GM18507 (cell line): ENCODE measurements at regions not wholly inside any gene's neighbourhood (a gene's known extent, or its start where the extent isn't known, plus 50 kb on each side); places are given as distances from the start of the nearest gene placed in this dataset.
"Not testable (repeated sequence)": the region's sequence is repeated elsewhere in the genome, so short reads cannot be mapped to it uniquely, and the experiment has no call there.

Source experiments
- DNase-seq: peaks from one replicate; pipeline ENCODE4 v3.0.0; 2011; ENCODE audit warnings: low read depth; ENCODE audit not compliant: insufficient read length; ENCODE audit errors: extremely low spot score
- FAIRE-seq: peaks from 2 replicates; lab custom pipeline; 2011; peaks lifted over from hg19 to GRCh38; lab: Jason Lieb, UNC

DNA sequence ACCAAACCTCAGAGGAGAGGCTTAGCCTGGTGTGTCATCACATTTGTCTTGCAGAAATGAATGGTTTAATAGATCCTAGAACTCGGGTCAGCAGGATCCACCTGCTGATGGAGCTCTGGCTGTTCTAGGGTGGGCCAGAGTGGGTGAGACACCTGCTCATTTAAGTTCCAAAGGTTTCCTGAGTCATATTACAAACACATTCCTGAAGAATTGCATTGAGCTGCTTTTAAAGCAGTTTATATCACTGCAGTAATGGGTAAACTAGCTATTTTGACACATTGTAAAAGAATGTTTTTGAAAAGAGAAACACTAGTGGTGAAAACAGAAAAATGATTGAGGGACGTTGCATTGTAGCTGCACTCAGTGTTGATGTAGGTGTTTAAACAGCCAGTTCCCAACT lies 175.3 kb upstream of the TCF4 start:
- no peak for FAIRE-seq

DNA sequence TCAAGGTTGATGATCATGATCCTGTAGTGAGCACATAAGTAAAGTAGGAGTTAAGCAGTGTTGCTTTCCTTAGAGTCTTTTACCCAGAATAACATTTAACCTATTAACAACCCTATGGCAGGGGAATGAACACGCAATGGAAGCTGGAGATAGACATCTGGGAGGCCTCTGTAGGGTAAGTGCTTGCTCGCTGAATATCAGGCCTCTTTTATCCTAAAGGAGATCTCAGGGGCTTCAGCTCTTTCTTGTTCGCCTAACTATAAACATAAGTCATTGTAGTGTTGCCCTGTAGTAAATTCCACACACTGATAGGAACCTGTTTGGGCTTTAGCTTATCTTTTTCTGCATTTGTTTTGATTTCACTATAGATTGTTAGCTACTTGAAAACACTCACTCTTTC lies 174.4 kb upstream of the TCF4 start:
- no peak for DNase-seq
- FAIRE-seq = no peak

More for the DNA sequence above, 175.3 kb upstream of the TCF4 start:
- DNase-seq = no peak

DNA sequence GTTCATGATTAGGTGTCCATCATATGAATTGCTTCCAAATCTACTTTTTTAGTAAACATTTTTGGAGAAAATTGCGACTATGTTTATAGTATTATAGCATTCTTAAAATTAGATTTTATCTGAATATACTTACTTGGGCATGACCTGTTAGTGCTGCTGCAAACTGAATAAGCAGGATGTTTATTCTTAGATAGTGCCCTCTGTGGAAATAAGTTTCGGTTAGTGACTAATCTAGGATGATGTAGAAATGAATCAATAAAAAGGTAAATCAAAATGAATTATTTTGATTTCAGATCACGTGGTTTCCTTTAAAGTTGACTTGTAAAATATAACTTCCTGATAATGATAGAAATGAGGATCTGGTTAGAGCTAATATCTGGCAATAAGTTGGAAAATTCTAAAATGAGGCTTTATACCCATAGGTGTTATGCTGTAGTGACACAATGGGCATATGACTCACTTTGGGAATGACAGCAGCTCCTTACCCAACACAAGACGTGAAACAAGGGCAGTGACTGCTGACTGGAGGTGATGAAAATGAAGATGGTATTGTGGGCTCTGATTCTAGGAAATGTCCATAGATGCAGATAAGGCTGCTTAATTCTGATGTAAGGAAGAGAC lies 165.8 kb upstream of the TCF4 start:
- no peak for DNase-seq

DNA sequence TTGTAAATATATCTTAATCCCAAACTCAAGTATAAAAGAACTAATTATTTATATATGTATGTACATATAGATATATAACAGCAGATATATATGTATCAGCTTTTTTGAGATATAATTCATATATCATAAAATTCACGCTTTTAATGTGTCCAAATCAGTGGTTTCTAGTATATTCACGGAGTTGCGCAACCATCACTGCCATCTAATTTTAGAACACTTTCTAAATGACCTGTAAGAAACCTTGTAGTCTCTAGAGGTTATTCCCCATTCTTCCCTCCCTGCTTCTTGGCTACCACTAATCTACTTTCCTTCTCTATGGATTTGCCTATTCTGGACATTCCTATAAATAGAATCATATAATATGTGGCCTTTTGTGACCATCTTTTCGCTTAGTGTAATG lies 163.5 kb upstream of the TCF4 start:
- DNase-seq (no peak), FAIRE-seq (no peak)

More for the DNA sequence above, 165.8 kb upstream of the TCF4 start:
- no peak for FAIRE-seq

DNA sequence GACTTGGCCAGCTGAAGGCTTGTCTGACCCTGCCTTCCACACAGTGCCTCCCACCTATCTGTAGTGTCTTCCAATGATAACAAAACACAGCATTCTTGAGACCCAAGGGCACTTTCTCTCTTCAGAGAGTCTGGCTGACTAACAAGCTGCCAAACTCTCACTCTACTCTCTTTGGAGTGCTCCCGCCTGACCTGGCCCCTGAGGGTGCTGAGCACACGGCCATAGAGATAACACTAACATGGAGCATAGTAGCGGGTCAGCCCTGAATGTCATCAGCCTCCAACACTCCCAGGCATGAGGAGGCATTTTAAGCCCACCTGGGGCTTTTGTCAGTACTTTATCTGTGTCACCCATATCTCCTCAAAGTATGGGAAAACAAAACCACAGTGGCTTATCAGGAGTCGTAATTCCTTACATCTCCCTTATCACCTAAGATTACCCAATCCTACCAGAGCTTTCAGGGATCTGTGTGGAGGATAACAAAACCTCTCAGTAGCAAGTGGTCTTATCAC lies 160.3 kb upstream of the TCF4 start:
- FAIRE-seq = no peak
- no peak for DNase-seq

DNA sequence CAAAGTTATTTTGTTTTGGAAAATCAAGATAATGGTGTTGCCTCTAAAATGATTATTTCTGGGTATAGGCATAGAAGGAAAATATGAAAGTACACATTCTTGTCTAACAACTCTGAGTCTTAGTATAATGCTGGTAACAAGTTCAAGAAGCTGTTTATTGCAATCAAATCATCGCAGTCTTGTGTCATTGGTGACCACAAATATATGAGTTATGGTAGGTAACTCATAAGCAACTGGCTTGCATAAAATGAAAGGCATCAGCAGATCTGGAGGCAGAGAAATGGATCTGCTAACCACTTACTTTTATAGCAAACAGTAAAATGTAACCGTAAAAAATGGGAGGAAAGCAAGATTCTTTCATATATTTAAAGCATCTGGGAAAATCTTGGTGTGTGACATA lies 156.2 kb upstream of the TCF4 start:
- no peak for FAIRE-seq

DNA sequence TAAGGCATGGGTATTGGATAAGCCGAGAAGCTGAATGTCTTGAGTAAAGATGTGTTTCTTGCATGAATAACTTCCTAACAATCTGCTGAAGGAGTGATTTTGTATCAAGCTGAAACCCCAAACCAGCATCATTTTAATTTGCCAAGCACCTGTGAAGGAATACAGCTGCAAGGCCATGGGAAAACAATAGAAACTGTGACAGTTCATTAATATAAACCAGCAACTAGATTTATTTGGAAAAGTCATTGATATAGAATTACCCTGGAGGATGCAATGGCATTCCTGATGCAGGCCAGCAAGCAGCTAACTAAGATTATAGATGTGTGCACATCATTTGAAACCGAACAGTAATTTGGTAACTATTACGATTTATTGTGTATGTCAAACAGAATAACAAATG lies 155.7 kb upstream of the TCF4 start:
- DNase-seq (no peak), FAIRE-seq (no peak)

More for the DNA sequence above, 156.2 kb upstream of the TCF4 start:
- no peak for DNase-seq

DNA sequence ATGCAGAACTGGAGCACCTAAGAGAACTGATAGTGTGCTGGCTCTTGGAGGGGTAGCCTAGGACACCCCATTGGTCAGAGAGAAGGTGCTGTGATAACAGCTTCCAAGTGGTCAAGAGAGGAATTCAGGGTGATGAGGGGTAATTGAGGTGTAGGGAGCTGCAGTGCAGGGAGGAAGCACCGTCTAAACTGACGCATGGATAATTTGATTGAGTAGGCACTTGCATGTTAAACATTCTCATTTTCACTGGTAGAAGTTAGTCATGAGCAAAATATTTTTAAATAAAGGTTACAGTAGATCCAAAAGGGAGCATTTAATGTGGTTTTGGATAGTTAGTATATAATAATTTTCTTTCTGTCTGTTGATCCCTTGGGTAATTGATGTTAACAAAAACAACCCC lies 155.1 kb upstream of the TCF4 start:
- FAIRE-seq = no peak
- no peak for DNase-seq

DNA sequence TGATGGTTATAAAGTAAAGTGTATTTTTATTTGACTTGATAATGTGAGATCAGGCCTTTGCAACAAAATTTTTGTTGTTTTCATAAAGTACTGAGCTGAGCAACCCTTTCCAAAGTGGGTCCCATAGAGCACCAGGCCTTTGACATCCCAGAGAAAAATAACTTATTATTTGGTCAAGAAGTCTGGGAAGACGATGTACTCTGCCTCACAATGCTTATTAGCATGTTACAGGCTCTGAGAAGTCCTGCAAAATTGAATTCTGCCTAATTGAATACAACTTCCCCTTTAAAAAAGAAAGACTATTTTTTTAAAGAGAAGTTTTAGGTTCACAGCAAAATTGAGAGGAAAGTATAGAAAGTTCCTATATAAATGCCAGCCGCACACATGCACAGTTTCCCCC lies 151.5 kb upstream of the TCF4 start:
- no peak for DNase-seq
- no peak for FAIRE-seq

- no peak for DNase-seq
- FAIRE-seq = no peak
Observed at GRCh38 chr18:55738483-55739114, 150.6 kb upstream of the TCF4 start.

- FAIRE-seq = no peak
- no peak for DNase-seq
Observed at GRCh38 chr18:55737781-55738468, 149.9 kb upstream of the TCF4 start.

GRCh38 chr18:55737266-55737665 lies 149.3 kb upstream of the TCF4 start:
- FAIRE-seq (no peak), DNase-seq (no peak)

DNA sequence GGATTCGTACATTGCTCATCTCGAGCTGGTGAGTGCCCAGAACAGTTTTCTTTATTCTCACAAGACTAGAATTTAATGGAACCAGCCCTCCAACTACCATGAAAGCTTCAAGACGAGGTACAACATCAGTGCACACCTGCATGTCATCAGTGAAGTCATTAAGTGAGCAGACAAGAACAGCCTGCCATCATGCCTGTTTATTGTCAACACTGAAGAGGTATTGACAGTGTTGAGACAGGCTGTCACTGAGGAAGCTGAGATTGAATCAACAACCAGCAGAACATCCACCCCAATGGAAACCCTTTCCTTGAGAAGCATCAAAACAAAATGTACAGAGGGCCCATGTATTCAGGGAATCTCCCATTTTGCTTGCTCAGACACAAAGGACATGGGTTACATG lies 148.0 kb upstream of the TCF4 start:
- no peak for DNase-seq
- FAIRE-seq = no peak

DNA sequence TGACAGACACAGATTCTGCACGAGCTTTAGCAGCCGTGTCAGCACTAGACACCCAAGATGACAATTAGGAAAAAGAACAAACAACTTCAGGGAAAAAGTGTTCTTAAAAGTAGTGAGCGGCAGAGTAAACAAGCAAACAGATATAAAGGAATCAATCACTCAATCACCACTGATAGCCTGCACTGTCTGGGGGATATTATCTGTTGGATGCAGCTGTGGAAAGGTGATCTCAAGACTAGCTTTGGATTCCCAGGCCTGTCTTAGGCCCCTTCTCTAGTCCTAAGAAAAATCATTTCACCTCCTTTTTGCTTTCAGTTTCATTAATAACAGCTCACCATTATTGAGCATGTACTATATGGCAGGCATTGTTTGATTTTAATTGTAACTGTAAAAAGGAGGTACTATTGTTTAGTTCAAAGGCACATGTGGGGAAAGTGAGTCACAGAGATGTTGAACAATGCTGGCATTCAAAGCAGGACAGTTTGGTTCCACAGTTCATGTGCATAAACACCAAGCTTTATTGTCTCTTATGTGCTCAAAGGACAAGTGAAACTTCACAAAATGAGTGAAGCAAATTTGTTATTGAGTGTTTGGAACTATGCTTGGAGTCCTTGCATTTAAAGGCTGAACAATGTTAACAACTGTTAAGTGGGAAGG lies 147.3 kb upstream of the TCF4 start:
- FAIRE-seq (no peak), DNase-seq (no peak)

DNA sequence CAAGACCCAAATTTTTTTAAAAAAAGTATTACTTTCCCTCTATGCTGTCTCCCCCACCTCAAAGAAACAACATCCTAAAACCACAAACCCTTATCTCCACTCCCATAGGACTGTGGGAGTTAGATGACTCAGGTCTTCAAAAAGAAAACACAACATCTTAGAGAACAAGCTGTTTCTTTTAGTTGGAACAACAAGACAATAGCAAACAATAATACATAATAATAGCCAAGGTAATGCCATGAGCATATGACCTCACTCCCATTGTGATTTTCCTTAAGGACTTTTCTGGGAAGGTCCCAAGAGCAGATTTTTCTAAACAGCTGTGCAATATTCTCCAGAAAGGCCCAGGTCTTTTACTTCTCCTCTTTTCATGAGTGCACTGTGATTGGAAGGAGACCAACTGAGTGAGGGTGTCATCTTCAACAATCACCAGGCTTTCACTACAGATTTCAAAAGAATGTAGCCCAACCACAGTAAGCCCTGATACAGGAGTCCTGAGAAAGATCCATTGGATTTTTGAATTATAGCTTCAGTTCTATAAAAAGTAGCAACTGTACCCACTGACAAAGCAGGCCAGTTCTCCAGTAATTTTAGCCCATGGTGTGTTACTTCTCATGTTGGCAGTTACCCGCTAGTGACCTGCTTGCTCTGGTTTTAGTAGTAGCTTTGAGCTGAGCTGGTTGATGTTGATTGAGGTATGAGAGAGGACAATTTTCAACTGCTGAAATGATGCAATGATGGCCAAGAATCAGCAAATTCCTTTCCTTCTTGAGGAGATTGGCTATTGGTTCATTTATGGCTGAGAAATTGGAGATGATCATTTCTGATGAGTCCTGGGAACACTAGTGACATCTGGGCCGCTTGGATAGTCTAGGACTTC lies 144.5 kb upstream of the TCF4 start:
- FAIRE-seq = no peak
- DNase-seq = no peak

DNA sequence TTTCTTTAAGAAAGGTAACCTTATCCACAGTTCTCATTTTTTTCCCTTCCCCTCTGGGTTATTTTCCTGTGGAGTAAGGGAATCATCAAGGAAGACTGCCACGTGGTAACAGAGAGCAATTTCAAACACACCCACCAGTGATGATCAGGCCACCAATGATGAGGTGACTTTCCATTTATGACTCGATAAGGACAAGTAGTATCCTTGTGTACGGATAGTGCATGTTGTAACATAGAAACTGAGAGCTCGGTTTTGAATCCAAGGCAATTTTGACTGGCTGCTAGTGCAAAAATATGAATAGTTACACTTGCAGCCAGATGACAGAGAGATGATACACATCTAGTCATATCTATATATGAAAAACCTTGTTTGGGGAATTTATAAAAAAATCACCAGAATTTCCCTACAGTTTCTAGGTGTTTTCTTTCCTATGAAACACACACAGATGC lies 143.6 kb upstream of the TCF4 start:
- no peak for FAIRE-seq

GRCh38 chr18:55721006-55721405 lies 133.0 kb upstream of the TCF4 start:
- not testable (repeated sequence) for FAIRE-seq, DNase-seq

More for the DNA sequence above, 143.6 kb upstream of the TCF4 start:
- no peak for DNase-seq

DNA sequence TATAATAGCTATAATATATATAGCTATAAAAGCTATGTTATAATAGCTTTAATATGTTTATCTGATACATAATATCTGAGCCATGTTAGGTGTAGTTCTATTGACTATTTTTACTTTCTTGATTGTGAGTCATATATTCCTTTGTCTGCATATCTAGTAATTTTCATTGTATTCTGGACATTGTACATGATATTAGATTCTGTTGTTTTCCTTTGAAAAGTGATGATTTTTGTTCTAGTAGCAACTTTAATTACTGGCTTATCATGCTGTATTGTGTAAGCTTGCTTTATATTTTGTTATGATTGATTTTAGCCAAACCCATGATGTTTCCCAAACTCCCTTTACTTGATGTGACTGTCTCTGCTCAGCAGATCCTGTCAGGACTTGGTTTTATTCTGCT lies 125.7 kb upstream of the TCF4 start:
- FAIRE-seq = no peak
- DNase-seq = no peak

DNA sequence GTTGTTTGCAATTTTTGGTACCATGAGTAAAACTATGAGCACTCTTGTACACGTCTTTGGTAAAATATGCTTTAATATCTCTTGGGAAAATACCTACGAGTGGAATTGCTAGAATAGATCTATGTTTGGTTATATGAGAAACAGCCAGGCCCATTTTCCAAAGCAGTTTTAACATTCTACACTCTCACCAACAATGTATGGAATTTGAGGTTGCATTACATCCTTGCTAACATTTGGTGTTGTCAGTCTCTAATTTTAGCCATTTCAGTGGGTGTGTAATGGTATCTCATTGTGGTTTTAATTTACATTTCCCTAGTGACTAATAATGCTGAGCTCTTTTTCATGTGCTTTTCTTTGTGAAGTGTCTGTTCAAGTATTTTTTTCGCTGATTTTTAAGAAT lies 118.9 kb upstream of the TCF4 start:
- no peak for DNase-seq
- no peak for FAIRE-seq
